Endothelial cell (in vitro differentiated cells): ENCODE measurements at regions not wholly inside any gene's neighbourhood (a gene's known extent, or its start where the extent isn't known, plus 50 kb on each side); places are given as distances from the start of the nearest gene placed in this dataset.

Experiments
- DNase-seq: peaks from one replicate; pipeline ENCODE4 v3.0.0; 2021; ENCODE audit warnings: low spot score
- H3K27ac Mint-ChIP-seq: one replicate; pipeline ENCODE4 v1.8.0; 2021; ENCODE audit warnings: mixed read lengths, inconsistent platforms; ENCODE audit not compliant: unreplicated experiment
- H3K27me3 Mint-ChIP-seq: one replicate; pipeline ENCODE4 v1.8.0; 2021; ENCODE audit warnings: mild to moderate bottlenecking, moderate library complexity, mixed read lengths, inconsistent platforms; ENCODE audit not compliant: unreplicated experiment
- H3K36me3 Mint-ChIP-seq: one replicate; pipeline ENCODE4 v1.8.0; 2021; ENCODE audit warnings: mild to moderate bottlenecking, low read depth, mixed read lengths, inconsistent platforms; ENCODE audit not compliant: unreplicated experiment
- H3K4me1 Mint-ChIP-seq: one replicate; pipeline ENCODE4 v1.8.0; 2021; ENCODE audit warnings: mild to moderate bottlenecking, mixed read lengths, inconsistent platforms; ENCODE audit not compliant: unreplicated experiment
- H3K4me3 Mint-ChIP-seq: one replicate; pipeline ENCODE4 v1.8.0; 2021; ENCODE audit warnings: mild to moderate bottlenecking, mixed read lengths, inconsistent platforms; ENCODE audit not compliant: unreplicated experiment
- H3K9me3 Mint-ChIP-seq: one replicate; pipeline ENCODE4 v1.8.0; 2021; ENCODE audit warnings: mixed read lengths, inconsistent platforms; ENCODE audit not compliant: unreplicated experiment
- TF ChIP-seq, protein P1 (sequence below): fragments of 200-600 bp; sonication (generic); IDR thresholded peaks from one replicate; pipeline ENCODE4 v1.5.0; 2021; ENCODE audit warnings: antibody characterized with exemption; ENCODE audit not compliant: unreplicated experiment

DNA sequence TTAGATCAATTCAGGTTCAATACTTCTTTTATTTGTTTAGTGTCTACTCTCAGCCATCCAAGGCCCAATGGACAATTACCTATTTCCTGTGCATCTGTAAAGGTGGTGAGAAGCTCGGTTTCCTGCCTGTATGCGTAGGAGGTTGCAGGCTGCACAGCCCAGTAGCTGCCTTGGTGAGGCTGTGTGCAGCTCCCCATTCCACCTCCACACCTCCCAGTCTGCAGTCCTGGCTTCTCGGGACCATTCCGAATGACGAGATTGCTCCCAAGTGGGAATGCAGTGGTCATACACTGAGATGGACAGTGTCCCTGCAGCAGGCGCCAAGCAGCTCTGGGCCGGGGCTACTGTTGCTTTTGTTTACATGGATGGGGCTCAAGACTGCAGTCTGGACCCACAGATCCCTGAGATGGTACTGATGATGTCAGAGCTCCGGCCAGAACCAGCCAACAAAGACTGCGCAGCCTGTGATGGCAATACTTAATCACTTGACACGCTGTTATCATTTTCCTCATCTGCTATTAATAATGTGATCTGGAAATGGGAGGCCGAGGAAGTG, 206.1 kb upstream of the IRX1 start:
- Mint-ChIP-seq H3K27me3 (peaks cover 2% of the 10 kb centered on the region), H3K9me3 (peaks cover 7% of the 10 kb centered on the region), H3K4me3 (no peak overlapping the region), H3K27ac (no peak overlapping the region), H3K4me1 (peaks cover 5% of the 10 kb centered on the region), H3K36me3 (no peaks in the 10 kb centered on the region)
- TF ChIP-seq, protein P1, sequence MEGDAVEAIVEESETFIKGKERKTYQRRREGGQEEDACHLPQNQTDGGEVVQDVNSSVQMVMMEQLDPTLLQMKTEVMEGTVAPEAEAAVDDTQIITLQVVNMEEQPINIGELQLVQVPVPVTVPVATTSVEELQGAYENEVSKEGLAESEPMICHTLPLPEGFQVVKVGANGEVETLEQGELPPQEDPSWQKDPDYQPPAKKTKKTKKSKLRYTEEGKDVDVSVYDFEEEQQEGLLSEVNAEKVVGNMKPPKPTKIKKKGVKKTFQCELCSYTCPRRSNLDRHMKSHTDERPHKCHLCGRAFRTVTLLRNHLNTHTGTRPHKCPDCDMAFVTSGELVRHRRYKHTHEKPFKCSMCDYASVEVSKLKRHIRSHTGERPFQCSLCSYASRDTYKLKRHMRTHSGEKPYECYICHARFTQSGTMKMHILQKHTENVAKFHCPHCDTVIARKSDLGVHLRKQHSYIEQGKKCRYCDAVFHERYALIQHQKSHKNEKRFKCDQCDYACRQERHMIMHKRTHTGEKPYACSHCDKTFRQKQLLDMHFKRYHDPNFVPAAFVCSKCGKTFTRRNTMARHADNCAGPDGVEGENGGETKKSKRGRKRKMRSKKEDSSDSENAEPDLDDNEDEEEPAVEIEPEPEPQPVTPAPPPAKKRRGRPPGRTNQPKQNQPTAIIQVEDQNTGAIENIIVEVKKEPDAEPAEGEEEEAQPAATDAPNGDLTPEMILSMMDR, result no peak
- DNase-seq, result no peak

DNA sequence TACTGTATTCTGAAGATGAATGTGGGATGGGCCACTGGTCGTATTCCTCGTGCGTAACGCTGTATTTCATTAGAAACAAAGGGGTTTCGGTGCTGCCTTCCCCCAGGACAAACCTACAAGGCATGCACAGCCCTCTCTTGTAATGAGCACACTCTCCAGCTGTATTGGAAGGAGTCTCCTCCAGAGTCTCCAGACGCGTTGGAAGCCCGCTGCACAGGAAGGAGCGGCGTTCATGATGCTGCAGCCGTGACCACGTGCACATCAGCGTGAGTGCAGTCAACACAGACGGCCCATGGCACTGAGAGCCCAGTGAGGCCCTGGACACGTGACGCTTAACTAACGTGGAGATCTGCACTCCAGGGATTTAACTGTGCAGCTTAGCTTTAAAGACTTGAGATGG, 209.0 kb upstream of the IRX1 start:
- no peaks in the 10 kb centered on the region for H3K36me3 Mint-ChIP-seq
- no peak overlapping the region for H3K27ac Mint-ChIP-seq
- H3K27me3 Mint-ChIP-seq, result peaks cover 4% of the 10 kb centered on the region
- peaks cover 12% of the 10 kb centered on the region for H3K9me3 Mint-ChIP-seq
- TF ChIP-seq, protein P1, result no peak
- no peak for DNase-seq
- peaks cover 5% of the 10 kb centered on the region for H3K4me1 Mint-ChIP-seq
- no peak overlapping the region for H3K4me3 Mint-ChIP-seq

DNA sequence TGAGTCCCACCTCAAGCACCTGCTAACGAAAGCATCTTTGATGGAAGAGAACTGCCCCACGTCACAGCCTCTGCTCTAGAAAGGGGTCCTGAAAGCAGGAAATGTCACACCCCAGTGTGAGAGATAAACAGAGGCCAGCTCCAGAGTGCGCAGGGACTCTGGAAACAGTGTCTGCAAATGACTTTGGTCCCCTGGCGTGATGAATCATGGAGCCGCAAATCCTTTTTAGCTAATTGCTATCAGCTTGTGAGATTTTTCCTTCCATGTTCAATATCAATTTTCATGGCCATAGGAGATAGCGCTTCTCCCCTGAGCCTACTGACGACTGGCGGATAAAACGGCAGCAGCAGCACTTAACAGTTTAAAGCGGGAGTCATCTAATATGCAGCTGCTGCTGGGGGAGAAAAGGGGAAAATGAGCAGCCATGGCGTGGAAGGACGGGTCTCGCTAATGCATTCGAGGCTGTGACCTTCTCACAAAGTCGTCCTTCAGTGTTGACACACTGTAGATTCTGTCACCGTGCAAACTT, 209.6 kb upstream of the IRX1 start:
- Mint-ChIP-seq H3K27me3 (peaks cover 8% of the 10 kb centered on the region), H3K27ac (no peak overlapping the region), H3K4me3 (no peak overlapping the region), H3K9me3 (peaks cover 12% of the 10 kb centered on the region), H3K36me3 (no peaks in the 10 kb centered on the region), H3K4me1 (peaks cover 5% of the 10 kb centered on the region)
- DNase-seq, result no peak
- TF ChIP-seq, protein P1, result no peak

DNA sequence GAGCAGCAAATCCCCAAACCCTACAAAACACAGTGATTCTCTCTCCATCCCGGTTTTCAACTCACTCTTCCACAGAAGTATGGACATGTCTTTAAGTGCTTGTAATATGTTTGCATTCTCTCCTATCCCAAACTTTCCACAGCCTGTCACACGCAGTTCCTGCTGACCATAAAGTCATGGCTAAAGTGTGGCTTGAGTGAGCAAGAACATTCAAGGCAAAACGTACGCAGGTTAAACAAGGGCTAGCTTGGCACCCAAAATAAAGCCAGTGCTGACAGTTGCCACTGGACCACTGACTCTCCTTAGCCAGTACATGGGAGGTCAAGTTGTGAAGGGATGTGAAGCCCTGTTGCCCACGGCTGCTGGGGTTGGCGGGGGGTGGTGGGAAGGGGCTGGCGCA, 211.1 kb upstream of the IRX1 start:
- Mint-ChIP-seq H3K4me1 (peaks cover 5% of the 10 kb centered on the region), H3K27ac (no peak overlapping the region)
- TF ChIP-seq, protein P1, result no peak

DNA sequence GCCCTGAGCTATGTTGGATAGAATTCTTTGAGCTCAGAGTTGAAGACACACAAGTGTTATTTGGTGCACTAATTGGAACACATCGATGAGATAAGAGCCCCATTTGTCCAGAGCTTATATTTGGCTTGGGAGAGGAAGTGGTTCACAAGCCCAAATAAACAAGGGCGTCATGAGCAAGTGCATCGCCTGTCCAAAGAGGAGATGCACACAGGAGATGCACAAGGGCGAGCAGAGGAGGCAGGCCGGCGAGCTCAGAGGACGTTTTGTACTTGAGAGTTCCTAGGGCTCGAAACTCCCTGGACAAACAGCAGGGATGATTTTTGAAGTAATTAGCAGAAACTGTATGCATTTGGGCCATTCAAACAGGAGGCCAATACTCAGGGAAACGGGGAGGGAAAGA, 212.8 kb upstream of the IRX1 start:
- H3K36me3 Mint-ChIP-seq, result peaks cover 4% of the 10 kb centered on the region
- no peak for DNase-seq
- H3K4me3 Mint-ChIP-seq, result no peak overlapping the region
- no peaks in the 10 kb centered on the region for H3K4me1 Mint-ChIP-seq
- H3K27me3 Mint-ChIP-seq, result peaks cover 8% of the 10 kb centered on the region
- no peak overlapping the region for H3K27ac Mint-ChIP-seq
- TF ChIP-seq, protein P1, result no peak
- peaks cover 9% of the 10 kb centered on the region for H3K9me3 Mint-ChIP-seq

More for the DNA sequence above, 211.1 kb upstream of the IRX1 start:
- DNase-seq, result no peak
- Mint-ChIP-seq H3K36me3 (no peaks in the 10 kb centered on the region), H3K27me3 (peaks cover 8% of the 10 kb centered on the region), H3K9me3 (peaks cover 12% of the 10 kb centered on the region), H3K4me3 (no peak overlapping the region)
